ENCODE measurements at regions not wholly inside any gene's neighbourhood (a gene's known extent, or its start where the extent isn't known, plus 50 kb on each side); places are given as distances from the start of the nearest gene placed in this dataset.

DNA sequence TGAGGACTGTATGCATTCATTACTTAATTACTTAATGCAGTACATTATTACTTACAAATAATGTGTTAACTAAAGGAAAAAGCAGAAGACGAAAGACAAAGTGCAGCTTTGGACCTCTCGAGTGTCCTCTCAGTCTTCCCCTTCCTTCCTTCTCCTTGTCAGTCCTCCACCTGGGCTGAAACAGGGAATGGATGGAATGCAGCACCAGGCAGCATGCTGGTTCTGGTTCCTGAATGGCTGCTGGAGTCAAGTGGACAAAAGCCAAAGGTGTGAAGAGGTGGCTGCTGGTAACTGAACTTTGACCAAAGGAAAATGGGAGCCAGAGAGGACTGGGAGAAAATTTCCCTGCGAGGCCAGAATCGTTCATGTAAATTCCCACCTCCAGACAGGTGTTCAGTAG, 179.5 kb downstream of the GPAM start:
- TF ChIP-seq POLR2A (IDR thresholded peaks at IDR 0.05): no peak
- TF ChIP-seq, protein P1, sequence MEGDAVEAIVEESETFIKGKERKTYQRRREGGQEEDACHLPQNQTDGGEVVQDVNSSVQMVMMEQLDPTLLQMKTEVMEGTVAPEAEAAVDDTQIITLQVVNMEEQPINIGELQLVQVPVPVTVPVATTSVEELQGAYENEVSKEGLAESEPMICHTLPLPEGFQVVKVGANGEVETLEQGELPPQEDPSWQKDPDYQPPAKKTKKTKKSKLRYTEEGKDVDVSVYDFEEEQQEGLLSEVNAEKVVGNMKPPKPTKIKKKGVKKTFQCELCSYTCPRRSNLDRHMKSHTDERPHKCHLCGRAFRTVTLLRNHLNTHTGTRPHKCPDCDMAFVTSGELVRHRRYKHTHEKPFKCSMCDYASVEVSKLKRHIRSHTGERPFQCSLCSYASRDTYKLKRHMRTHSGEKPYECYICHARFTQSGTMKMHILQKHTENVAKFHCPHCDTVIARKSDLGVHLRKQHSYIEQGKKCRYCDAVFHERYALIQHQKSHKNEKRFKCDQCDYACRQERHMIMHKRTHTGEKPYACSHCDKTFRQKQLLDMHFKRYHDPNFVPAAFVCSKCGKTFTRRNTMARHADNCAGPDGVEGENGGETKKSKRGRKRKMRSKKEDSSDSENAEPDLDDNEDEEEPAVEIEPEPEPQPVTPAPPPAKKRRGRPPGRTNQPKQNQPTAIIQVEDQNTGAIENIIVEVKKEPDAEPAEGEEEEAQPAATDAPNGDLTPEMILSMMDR (IDR thresholded peaks at IDR 0.05 in 8 of 11, conservative IDR thresholded peaks at IDR 0.05 in 3 of 11): no peak

Data from spleen (tissue), 7 donors.